Liver (tissue), 3 donors: ENCODE measurements at regions not wholly inside any gene's neighbourhood (a gene's known extent, or its start where the extent isn't known, plus 50 kb on each side); places are given as distances from the start of the nearest gene placed in this dataset.

Experiments used
- CTCF ChIP-seq: fragments of 150-350 bp; IDR thresholded peaks from 2 replicates; pipeline ENCODE4 v1.5.1; 2017; ENCODE audit warnings: improper control_type of control experiment, low read depth, low read length; ENCODE audit not compliant: missing input control
- EGR1 ChIP-seq, 2 donors: IDR thresholded peaks; 2 replicates each; pipeline ENCODE4 v1.6.1; 2016 to 2018; ENCODE audit warnings: antibody characterized with exemption in 2 of 2, low read depth in 2 of 2
- GABPA ChIP-seq, 2 donors: IDR thresholded peaks in 1 of 2; conservative IDR thresholded peaks in 1 of 2; 2 replicates each; pipeline ENCODE4 v1.6.1; 2016; ENCODE audit warnings: antibody characterized with exemption in 2 of 2, mild to moderate bottlenecking in 1 of 2, moderate library complexity in 1 of 2
- HNF4G ChIP-seq: IDR thresholded peaks from 2 replicates; pipeline ENCODE4 v1.6.1; 2016; ENCODE audit warnings: antibody characterized with exemption
- RAD21 ChIP-seq, 2 donors: IDR thresholded peaks; 2 replicates each; pipeline ENCODE4 v1.6.1; 2016; ENCODE audit warnings: antibody characterized with exemption in 2 of 2, mild to moderate bottlenecking in 2 of 2
- RXRA ChIP-seq, 2 donors: IDR thresholded peaks; 2 replicates each; pipeline ENCODE4 v1.6.1; 2017 to 2018; ENCODE audit warnings: antibody characterized with exemption in 2 of 2, mild to moderate bottlenecking in 1 of 2
- SP1 ChIP-seq: IDR thresholded peaks from 2 replicates; pipeline ENCODE4 v1.6.1; 2018; ENCODE audit warnings: antibody characterized with exemption, mild to moderate bottlenecking
- TAF1 ChIP-seq: conservative IDR thresholded peaks from 2 replicates; pipeline ENCODE4 v1.6.1; 2016; ENCODE audit warnings: antibody characterized with exemption, mild to moderate bottlenecking
- YY1 ChIP-seq: IDR thresholded peaks from 2 replicates; pipeline ENCODE4 v1.6.1; 2016; ENCODE audit warnings: antibody characterized with exemption, mild to moderate bottlenecking
- TF ChIP-seq, protein P1 (sequence below): IDR thresholded peaks from 2 replicates; pipeline ENCODE4 v1.6.1; 2016; ENCODE audit warnings: antibody characterized with exemption
- TF ChIP-seq, protein P2 (sequence below): IDR thresholded peaks from 2 replicates; pipeline ENCODE4 v1.6.1; 2016; ENCODE audit warnings: antibody characterized with exemption
- donor health status: healthy.
- donor health status: healthy.

DNA sequence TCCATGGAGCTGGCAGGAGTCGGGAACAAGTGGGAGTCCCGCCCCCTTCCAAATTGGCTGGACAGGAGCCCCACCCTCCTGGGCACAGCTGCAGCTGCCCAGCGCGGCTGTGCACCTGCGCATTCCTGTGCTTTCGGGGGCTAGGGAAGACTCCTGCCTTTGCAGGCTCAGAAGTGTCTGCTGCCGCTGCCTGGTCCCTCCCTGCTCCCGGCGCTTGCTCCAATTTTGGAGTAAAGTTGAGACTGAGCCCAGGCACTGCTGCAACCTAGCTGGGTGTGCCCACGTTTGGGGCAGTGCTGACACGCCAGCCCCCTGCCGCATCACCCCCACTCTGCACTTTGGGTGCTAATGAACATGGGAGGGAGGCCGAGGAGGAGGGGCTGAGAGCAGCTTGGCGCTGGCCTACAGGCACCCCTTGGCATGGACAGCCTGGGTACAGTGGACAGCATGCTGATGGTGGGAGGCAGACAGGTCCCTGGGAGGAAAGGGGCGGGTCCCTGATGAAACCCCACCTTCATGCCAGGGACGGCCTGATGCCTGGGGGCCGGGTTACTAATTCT, 399.2 kb upstream of the CNTN4 start:
- TF ChIP-seq TAF1, result no peak
- TF ChIP-seq, protein P1, sequence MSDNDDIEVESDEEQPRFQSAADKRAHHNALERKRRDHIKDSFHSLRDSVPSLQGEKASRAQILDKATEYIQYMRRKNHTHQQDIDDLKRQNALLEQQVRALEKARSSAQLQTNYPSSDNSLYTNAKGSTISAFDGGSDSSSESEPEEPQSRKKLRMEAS, result no peak
- TF ChIP-seq CTCF, result no peak
- TF ChIP-seq YY1, result no peak
- no peak for TF ChIP-seq RXRA (IDR thresholded peaks at IDR 0.05)
- no peak for TF ChIP-seq GABPA (IDR thresholded peaks at IDR 0.05 in 1 of 2, conservative IDR thresholded peaks at IDR 0.05 in 1 of 2)
- no peak for TF ChIP-seq SP1
- TF ChIP-seq RAD21 (IDR thresholded peaks at IDR 0.05), result no peak
- TF ChIP-seq, protein P2, sequence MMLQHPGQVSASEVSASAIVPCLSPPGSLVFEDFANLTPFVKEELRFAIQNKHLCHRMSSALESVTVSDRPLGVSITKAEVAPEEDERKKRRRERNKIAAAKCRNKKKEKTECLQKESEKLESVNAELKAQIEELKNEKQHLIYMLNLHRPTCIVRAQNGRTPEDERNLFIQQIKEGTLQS, result no peak
- TF ChIP-seq EGR1 (IDR thresholded peaks at IDR 0.05; ENCODE audit: low read depth in 2 of 2), result no peak
- TF ChIP-seq HNF4G, result no peak
